Occipital lobe (tissue), 1 donor: ENCODE measurements at regions not wholly inside any gene's neighbourhood (a gene's known extent, or its start where the extent isn't known, plus 50 kb on each side); places are given as distances from the start of the nearest gene placed in this dataset.
"Not testable (repeated sequence)": the region's sequence is repeated elsewhere in the genome, so short reads cannot be mapped to it uniquely, and the experiment has no call there.

ENCODE experiments used
- DNase-seq: peaks from one replicate; lab custom pipeline; 2025; lab: John Stamatoyannopoulos, UW

GRCh38 chr1:25171013-25171412 lies 61.3 kb downstream of the SYF2 start:
- DNase-seq = not testable (repeated sequence)

GRCh38 chr1:25170439-25170838 lies 61.9 kb downstream of the SYF2 start:
- no peak for DNase-seq

GRCh38 chr1:25169610-25170009 lies 62.7 kb downstream of the SYF2 start:
- DNase-seq = no peak

DNA sequence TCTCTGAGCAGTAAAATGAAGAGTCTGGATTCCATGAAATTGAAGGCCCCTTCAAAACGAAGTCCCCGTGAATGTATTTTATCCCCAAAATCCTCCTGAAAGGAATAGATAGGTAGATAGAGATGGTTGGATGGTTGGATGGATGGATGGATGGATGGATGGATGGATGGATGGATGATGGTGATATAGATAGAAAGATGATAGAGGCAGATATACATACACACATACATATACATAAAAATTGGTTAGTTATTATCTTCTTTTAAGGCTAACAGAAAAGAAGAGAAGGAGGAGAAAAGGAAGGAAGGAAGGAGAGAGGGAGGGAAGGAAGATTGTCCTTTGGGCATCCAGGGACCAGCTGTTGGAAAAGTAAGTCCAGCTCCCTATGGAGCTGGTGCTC lies 63.1 kb downstream of the SYF2 start:
- no peak for DNase-seq

DNA sequence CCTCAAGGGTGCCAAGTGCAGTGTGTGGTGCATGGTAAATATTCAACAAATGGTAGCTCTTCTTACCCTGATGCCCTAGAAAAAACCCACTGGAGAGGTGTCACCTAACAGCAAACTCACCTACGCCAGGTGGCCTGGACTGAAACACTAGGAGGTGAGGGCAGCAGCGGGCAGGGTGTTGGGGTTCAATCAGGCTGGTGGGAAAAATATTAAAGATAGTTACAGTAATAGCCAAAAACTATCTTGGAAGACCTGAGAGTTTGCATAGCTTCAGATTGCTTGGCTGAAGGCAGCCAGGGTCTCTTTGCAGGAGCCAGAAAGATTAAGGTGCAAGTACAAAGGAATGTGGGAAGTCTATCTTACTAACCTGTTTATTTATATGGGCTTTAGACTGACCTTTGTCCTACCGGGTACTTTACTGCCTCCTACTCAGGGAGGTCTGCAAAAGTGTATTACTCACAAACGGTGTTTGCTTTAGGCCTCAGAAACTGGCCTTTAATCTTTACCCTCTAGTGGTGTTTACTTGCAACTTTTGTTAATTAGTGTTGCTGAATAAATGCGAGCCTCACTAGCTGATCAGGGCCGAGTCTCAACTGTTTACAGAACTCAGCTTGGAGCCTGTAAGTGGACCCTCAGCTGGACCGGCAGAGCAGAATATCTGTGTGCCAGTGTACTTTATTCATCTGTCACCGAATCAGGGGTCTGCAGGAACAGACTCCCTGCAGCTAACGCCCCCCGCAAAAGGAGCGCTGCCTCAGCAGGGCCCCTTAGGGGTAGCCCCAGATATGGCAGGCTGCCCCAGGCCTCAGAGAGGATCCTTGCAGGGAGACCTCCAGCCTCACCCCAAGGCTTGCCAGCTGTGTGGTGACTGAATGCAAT lies 63.9 kb downstream of the SYF2 start:
- no peak for DNase-seq

GRCh38 chr1:25167269-25168192 lies 64.8 kb downstream of the SYF2 start:
- DNase-seq = no peak

DNA sequence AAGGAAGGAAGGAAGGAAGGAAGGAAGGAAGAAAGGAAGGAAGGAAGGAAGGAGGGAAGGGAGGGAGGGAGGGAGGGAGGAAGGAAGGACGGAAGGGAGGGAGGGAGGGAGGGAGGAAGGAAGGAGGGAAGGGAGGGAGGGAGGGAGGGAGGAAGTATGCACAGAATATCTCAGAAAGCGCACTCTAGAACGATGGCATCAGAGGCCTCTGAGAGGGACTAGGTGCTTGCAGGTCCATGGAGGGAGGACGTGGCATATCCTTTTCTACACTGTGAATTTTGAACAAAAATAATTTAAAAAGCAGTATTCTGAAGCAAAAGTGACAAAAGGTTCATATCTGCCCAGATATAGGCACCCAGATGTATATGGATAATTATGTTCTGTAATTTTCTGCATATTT lies 65.5 kb downstream of the SYF2 start:
- DNase-seq = no peak

DNA sequence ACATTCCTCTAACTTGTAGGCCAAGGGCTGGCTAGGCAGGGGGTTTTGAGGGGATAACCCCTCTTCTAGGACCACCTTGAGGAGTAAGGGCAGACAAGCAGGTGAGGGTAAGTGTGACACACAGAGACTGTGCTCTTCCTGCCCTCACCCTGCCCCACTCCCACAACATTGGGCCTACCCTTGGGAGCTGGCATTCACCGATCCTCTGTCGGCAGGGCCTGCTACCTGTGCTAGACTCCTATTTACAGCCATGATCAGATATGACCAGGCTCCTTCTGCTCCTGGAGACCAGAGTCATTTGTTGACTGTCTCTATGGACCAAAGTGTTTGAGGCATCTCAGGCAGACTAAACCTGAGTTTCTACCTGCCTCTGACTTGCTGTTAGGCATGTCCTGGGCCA lies 68.3 kb downstream of the SYF2 start:
- DNase-seq = no peak

- DNase-seq = no peak
Observed at GRCh38 chr1:25161981-25162380, 70.3 kb downstream of the SYF2 start.

GRCh38 chr1:25157846-25158245 lies 74.5 kb downstream of the SYF2 start:
- DNase-seq = no peak

DNA sequence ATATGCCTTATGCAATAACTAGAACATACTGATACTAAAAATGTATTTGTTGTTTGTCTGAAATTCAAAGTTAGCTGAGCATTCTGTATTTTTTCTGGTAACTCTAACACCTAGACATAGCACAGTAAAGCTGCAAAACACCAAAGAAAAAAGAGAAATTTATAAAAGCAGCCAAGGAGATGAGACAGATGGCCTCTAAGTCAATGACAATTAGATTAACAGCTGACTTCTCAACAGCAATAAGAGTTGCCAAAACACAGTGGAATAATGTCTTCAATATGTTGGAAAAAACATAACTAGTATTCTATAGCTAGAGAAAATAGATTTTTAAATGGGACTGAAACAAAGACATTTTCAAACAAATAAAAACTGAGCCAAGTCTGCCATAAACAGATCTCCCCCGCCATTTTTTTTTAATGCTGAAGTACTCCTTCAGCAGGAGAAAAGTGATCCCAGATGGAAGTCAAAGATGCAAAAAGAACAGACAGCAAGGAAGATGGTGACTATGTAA lies 81.3 kb downstream of the SYF2 start:
- DNase-seq = no peak

DNA sequence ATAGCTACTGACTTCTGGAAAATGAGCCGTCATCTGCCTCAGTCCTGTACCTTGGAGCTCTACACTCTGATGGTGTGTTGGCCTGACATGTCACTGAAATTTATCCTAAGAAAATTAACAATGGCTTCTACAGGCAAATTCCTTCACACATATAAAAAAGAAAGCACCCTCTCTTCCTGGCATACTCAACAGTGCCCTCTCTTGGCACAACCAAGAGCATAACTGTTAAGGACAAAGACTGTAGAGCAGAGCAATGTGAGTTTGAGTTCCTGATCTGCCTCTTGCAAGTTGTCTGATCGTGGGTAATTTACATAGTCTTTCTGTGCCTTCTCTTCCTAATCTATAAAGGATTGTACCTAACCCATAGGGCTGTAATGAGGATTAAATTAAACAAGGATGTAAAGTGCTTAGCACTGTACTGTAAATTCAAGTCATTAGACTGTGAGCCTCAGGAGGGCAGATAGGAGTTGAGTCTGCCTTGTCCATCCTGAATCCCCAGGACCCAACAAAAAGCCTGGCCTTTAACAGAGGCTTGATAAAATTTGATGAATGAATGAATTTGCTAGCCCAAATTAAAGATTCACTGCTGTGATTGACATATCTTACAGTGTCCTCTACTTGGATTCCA lies 83.5 kb downstream of the SYF2 start:
- DNase-seq = no peak

- DNase-seq = no peak
Observed at GRCh38 chr1:25146451-25146855, 85.8 kb downstream of the SYF2 start.

- DNase-seq = no peak
Observed at GRCh38 chr1:25145775-25146393, 86.4 kb downstream of the SYF2 start.

- no peak for DNase-seq
Observed at GRCh38 chr1:25140073-25140797, 92.1 kb downstream of the SYF2 start.

- DNase-seq = no peak
Observed at GRCh38 chr1:25137521-25138395, 94.5 kb downstream of the SYF2 start.

GRCh38 chr1:25137106-25137505 lies 95.2 kb downstream of the SYF2 start:
- DNase-seq = no peak

DNA sequence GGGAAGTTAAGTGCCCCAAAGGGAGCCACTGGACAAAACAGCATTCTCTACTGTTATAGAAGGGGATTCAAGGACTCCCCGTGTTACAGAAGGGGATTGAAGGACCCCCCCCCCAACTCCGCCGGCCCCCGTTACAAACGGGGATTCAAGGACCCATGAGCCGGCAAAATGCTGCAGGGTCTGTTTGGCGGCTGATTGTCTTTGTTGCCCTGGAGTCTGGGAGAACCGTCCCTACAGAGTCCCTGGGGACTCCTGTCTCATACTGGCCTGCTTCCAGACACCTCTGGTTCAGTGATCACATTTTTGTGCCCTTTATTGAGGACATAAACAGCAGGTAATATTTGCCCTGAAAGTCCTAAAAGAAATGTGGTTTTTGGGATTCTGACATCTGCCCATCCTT lies 96.4 kb downstream of the SYF2 start:
- DNase-seq = no peak

DNA sequence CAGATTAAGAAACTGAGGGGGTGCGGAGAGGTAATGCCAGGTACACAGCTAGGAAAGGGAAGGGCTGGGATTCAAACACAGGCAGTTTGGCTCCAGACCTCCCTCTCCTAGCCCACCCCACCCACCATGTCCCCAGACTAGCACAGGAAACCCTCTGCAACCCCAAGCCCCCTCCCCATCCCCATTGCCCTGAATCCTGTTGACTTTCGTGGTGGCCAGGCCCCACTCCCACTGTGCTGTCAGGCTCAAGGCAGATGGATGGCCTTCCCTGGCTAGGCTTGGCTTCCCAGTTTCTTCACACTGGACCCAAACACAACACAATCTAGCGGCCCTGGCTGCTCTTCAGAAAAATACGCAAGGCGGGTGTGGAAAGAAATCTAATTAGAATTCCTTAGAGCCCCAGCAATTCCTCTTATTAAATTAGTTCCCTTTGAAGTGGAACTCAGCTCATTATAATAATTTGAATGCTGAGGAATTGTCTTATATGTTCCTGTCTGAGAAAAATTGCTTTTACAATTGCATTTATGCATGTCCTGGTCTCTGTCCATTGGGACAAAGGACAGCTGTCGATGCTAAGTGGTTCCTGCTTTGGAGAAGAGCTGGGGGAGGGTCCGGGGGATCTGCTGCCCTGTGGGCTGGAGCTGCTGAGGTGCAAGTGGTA lies 97.4 kb downstream of the SYF2 start:
- no peak for DNase-seq
